HL-60 (cell line): ENCODE measurements at regions not wholly inside any gene's neighbourhood (a gene's known extent, or its start where the extent isn't known, plus 50 kb on each side); places are given as distances from the start of the nearest gene placed in this dataset.

ENCODE experiments used
- DNase-seq, 2 experiments: peaks; one replicate each; pipeline ENCODE4 v3.0.0-alpha.2; 2010 to 2020; ENCODE audit warnings: low read depth in 1 of 2, low spot score in 1 of 2
- H3K27ac ChIP-seq: fragments of 250-450 bp; sonication (Bioruptor Pico); replicated peaks from 2 replicates; pipeline ENCODE4 v1.5.1; 2020; ENCODE audit warnings: mild to moderate bottlenecking, moderate library complexity
- H3K27me3 ChIP-seq: fragments of 250-450 bp; sonication (Bioruptor Pico); 2 replicates; pipeline ENCODE4 v1.5.1; 2021; ENCODE audit warnings: mild to moderate bottlenecking, moderate library complexity; ENCODE audit not compliant: insufficient read depth, poor library complexity, severe bottlenecking
- H3K4me3 ChIP-seq: replicated peaks from 2 replicates; pipeline ENCODE4 v1.5.1; 2011; ENCODE audit warnings: mild to moderate bottlenecking, control low read depth, low read length; ENCODE audit not compliant: insufficient read depth
- CTCF ChIP-seq: IDR thresholded peaks from one replicate; pipeline ENCODE4 v1.5.1; 2011; ENCODE audit warnings: low read length, control low read depth, inconsistent platforms; ENCODE audit not compliant: insufficient read depth
- GABPA ChIP-seq: IDR thresholded peaks from 2 replicates; pipeline ENCODE4 v1.6.1; 2012; ENCODE audit warnings: low read depth
- POLR2AphosphoS5 ChIP-seq: IDR thresholded peaks from 2 replicates; pipeline ENCODE4 v1.6.1; 2012; ENCODE audit warnings: low read depth
- REST ChIP-seq: IDR thresholded peaks from 2 replicates; pipeline ENCODE4 v1.6.1; 2012; ENCODE audit warnings: low read depth; ENCODE audit not compliant: insufficient replicate concordance
- SPI1 ChIP-seq: IDR thresholded peaks from 2 replicates; pipeline ENCODE4 v1.6.1; 2012; ENCODE audit warnings: low read depth, mild to moderate bottlenecking, borderline replicate concordance

- H3K27me3 ChIP-seq = no peaks in the 10 kb centered on the region
- no peak for DNase-seq
- TF ChIP-seq REST (no peak), SPI1 (no peak), POLR2AphosphoS5 (no peak), GABPA (no peak), CTCF (no peak)
- no peak overlapping the region for H3K27ac ChIP-seq
- H3K4me3 ChIP-seq = no peak overlapping the region
These were observed 559.9 kb downstream of the TRHDE start for GRCh38 chr12:72832024-72832423.

- no peaks in the 10 kb centered on the region for H3K27me3 ChIP-seq
- no peak overlapping the region for H3K27ac ChIP-seq
- TF ChIP-seq GABPA (no peak), POLR2AphosphoS5 (no peak), SPI1 (no peak)
- no peak overlapping the region for H3K4me3 ChIP-seq
- no peak for DNase-seq
These were observed 564.0 kb downstream of the TRHDE start for GRCh38 chr12:72836194-72836593.

GRCh38 chr12:72839696-72840095 lies 567.5 kb downstream of the TRHDE start:
- TF ChIP-seq POLR2AphosphoS5 (no peak), CTCF (no peak), GABPA (no peak), SPI1 (no peak), REST (no peak)
- H3K27me3 ChIP-seq = no peaks in the 10 kb centered on the region
- DNase-seq = no peak
- H3K4me3 ChIP-seq = no peak overlapping the region
- H3K27ac ChIP-seq = no peak overlapping the region

- no peak overlapping the region for H3K4me3 ChIP-seq
- no peak overlapping the region for H3K27ac ChIP-seq
- TF ChIP-seq CTCF (no peak), POLR2AphosphoS5 (no peak), SPI1 (no peak), GABPA (no peak), REST (no peak)
- H3K27me3 ChIP-seq = no peaks in the 10 kb centered on the region
- no peak for DNase-seq
These were observed 591.5 kb downstream of the TRHDE start for GRCh38 chr12:72863671-72864070.
